Activated CD8-positive, alpha-beta memory T cell treated with anti-CD3 and anti-CD28 coated beads, Interleukin-2, amount 10 ng/mL, durations not matched to agents 7 days and 5 days (primary cell): ENCODE measurements at regions not wholly inside any gene's neighbourhood (a gene's known extent, or its start where the extent isn't known, plus 50 kb on each side); places are given as distances from the start of the nearest gene placed in this dataset.

Source experiments
- ATAC-seq: fragments of 150-1000 bp; cut with Tn5 transposase; one replicate; pipeline ENCODE4 v1.10.0; 2021; ENCODE audit warnings: moderate library complexity
- CTCF ChIA-PET: fragments of 350-600 bp; sonication (Branson Sonifier 250); formaldehyde crosslinking; loops from one replicate; lab custom pipeline; 2021; ENCODE audit warnings: antibody characterized with exemption; lab: Charles Lee
- DNase-seq: peaks from one replicate; pipeline ENCODE4 v3.0.0-alpha.2; 2020
- H3K27ac Mint-ChIP-seq: one replicate; pipeline ENCODE4 v1.8.0; 2021; ENCODE audit warnings: mild to moderate bottlenecking, mixed read lengths
- H3K27me3 Mint-ChIP-seq: one replicate; pipeline ENCODE4 v1.8.0; 2021; ENCODE audit warnings: mixed read lengths
- H3K36me3 Mint-ChIP-seq: one replicate; pipeline ENCODE4 v1.8.0; 2021; ENCODE audit warnings: mild to moderate bottlenecking, mixed read lengths
- H3K4me1 Mint-ChIP-seq: one replicate; pipeline ENCODE4 v1.8.0; 2021; ENCODE audit warnings: mixed read lengths
- H3K4me3 Mint-ChIP-seq: one replicate; pipeline ENCODE4 v1.8.0; 2021; ENCODE audit warnings: mild to moderate bottlenecking, moderate library complexity, mixed read lengths
- H3K9me3 Mint-ChIP-seq: one replicate; pipeline ENCODE4 v1.8.0; 2022; ENCODE audit warnings: low read depth, mixed read lengths

DNA sequence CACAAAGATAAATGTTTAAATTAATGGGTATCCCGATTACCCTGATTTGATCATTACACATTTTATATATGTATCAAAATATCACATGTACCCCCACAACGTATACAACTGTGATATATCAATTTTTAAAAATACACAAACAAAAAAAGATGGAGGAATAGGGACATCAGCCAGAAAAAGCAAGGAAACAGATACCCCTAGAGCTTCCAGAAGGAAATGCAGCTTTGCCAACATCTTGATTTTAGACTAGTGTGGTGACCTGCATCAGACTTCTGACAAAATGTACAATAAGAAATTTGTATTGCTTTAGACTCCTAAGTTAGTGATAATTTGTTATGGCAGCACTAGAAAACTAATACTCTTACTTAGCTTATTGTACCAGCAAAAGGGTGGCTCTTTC, 483.8 kb downstream of the TUSC7 start:
- Mint-ChIP-seq H3K27ac (no peak overlapping the region), H3K4me3 (no peak overlapping the region), H3K27me3 (no peaks in the 10 kb centered on the region), H3K4me1 (no peaks in the 10 kb centered on the region), H3K36me3 (no peaks in the 10 kb centered on the region), H3K9me3 (no peaks in the 10 kb centered on the region)
- no peak for DNase-seq
- ATAC-seq: no peak
- CTCF ChIA-PET: no interaction called here

DNA sequence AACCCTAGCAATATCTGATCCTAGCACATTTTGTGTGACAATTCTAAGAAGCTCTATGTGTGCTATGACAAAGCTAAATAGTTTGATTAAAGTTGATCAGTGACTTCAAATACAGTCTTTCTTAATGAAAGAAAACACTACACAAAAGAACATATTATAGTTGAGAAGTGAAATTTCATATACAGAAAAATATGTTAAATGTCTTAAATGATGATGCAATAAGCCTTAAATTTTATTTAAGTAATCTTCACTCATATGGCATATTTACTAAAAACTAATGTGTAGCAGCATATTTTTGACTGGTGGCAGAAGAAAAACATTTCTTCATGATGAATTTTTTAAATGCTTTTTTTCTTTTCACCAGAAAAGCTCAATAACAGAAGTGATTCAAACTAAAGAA, 485.5 kb downstream of the TUSC7 start:
- Mint-ChIP-seq H3K27me3 (no peaks in the 10 kb centered on the region), H3K9me3 (peaks cover 3% of the 10 kb centered on the region), H3K4me1 (no peaks in the 10 kb centered on the region), H3K36me3 (no peaks in the 10 kb centered on the region), H3K4me3 (no peak overlapping the region), H3K27ac (no peak overlapping the region)
- ATAC-seq (no peak), DNase-seq (no peak)
- CTCF ChIA-PET: no interaction called here

DNA sequence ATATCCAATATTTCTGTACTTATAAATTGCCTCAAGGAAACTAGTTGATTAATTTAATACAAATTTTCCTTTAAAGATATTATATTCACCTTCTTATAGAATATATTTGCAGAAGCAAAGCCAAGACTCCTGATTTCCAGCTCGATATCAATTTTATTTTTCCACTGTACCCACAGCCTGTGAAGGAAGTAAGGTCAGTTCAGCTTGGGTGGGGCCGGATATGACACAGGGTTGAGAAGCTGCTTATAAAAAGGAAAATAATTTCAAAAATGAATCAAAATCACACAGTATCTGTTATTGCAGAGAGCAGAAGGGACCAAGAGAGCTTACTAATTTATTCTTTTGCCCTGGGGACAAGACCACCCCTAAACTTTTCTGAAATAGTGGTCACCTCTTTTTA, 491.4 kb downstream of the TUSC7 start:
- H3K4me3 Mint-ChIP-seq: no peak overlapping the region
- H3K27me3 Mint-ChIP-seq: no peaks in the 10 kb centered on the region
- DNase-seq (no peak), ATAC-seq (no peak)
- H3K9me3 Mint-ChIP-seq: peaks cover 10% of the 10 kb centered on the region
- H3K36me3 Mint-ChIP-seq: no peaks in the 10 kb centered on the region
- CTCF ChIA-PET: no interaction called here
- H3K4me1 Mint-ChIP-seq: no peaks in the 10 kb centered on the region
- H3K27ac Mint-ChIP-seq: no peak overlapping the region

DNA sequence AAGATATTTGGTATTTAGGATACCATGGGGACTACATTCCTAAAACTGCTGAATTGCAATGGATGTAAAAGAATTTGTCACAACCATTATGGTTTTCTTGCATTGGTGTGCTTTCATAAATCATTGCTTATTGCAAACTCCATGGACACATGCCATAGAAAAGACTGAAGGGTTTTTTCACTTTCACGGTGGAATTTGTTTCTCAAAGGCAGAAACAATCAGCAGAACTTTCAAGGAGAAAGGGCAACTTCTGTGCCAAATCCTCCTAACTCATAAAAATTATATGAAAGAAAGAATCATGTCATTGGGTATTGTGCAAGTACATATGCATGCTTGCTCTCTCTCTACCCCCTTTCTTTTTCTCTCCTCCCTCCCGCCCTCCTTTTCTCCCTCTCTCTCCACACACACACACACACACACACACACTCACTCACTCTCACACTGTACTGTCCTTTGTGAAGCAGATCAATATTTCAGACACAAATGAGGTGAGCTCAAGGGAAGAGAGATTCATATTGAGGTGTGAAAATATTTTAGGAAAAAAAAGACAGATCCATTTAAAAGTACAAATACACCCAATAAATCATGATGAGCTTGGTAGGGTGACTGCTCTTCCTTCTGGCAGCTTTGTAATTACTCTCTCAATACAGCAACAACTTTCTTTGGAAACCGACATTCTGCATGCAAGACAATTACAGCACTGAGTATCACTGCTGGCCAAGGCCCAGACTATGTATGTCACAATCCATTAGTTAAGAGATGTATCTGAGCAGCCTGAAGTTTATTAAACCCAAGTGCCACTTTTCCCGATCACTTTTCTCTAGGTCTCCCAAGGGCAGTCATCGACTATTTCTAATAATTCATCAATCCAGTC, 492.6 kb downstream of the TUSC7 start:
- ATAC-seq (no peak), DNase-seq (no peak)
- Mint-ChIP-seq H3K27ac (no peak overlapping the region), H3K9me3 (peaks cover 10% of the 10 kb centered on the region), H3K36me3 (no peaks in the 10 kb centered on the region), H3K27me3 (no peaks in the 10 kb centered on the region), H3K4me3 (no peak overlapping the region), H3K4me1 (no peaks in the 10 kb centered on the region)
- CTCF ChIA-PET: interaction anchor here (0.7 kb wide), 1 partner anchor 631 kb away, joined by 3 read pairs; no protein-coding TSS in a partner anchor

DNA sequence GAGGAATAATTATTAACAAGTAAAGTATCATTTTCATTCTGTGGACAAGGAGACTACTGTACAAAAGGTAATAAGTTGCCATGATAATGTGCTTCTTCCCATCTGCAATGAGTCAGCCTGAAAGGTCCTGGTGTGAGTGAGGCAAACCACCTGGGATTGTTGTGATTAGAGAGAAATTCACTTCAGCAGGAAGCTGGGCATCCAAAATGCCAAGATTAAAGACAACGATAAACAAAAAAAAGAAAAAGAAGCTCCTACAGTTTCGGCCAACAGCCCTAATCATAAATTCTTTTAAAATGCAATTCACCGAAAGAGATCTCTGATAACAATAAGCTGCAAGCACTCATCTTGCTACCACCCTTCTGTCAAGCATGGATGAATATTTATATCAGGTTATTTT, 507.8 kb downstream of the TUSC7 start:
- no peaks in the 10 kb centered on the region for H3K36me3 Mint-ChIP-seq
- no peaks in the 10 kb centered on the region for H3K4me1 Mint-ChIP-seq
- DNase-seq: no peak
- H3K27ac Mint-ChIP-seq: no peak overlapping the region
- no peaks in the 10 kb centered on the region for H3K27me3 Mint-ChIP-seq
- peaks cover 7% of the 10 kb centered on the region for H3K9me3 Mint-ChIP-seq
- CTCF ChIA-PET: no interaction called here
- no peak for ATAC-seq
- no peak overlapping the region for H3K4me3 Mint-ChIP-seq

DNA sequence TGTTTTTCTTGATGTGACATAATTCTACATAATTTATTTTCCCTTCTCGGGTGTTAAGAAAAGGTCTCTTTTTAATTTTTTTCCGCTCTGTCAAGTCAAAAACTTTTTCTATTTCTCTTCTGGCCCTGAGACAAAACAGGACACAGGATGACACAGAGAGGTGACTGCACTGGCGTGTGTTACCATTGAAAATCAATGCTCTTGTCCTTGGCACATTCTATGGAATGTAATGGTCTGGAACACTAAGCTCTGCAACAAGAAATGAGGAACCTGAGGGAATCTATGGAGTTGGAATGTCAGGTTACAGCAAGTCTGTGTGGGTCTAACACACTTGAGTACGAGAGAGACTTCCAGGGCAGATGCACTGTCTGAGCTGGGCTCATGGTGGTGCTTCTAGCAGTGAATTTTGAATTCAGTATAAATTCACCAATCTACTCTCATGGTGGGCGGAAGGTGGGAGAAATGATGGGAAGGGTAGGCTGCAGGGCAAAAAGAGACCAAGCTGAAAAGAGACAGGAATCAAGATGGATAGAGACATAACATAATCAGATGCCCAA, 508.3 kb downstream of the TUSC7 start:
- no peak for ATAC-seq

DNA sequence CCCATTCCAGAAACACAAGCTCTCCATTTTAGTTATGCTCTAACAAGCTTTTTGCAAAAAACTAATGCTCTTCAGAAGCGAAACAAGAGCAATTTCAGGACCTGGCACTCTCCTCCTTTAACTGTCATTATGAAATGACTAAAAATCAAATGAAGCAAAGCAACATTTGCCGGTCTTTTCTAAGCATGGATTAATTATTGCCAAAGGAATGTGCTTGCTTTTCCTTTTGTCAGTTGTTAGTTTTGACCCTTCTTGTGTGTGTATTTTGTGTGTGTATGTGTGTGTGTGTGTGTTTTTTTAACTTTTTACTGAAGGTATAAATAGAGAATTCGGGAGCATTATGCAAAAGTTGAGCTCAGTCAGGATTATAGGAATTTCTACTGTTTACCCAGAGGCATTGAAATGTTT, 509.1 kb downstream of the TUSC7 start:
- Mint-ChIP-seq H3K27ac (no peak overlapping the region), H3K36me3 (no peaks in the 10 kb centered on the region), H3K4me3 (no peak overlapping the region), H3K27me3 (no peaks in the 10 kb centered on the region), H3K4me1 (no peaks in the 10 kb centered on the region), H3K9me3 (peaks cover 5% of the 10 kb centered on the region)
- CTCF ChIA-PET: no interaction called here
- DNase-seq (no peak), ATAC-seq (no peak)

More for the DNA sequence above, 508.3 kb downstream of the TUSC7 start:
- no peak overlapping the region for H3K4me3 Mint-ChIP-seq
- H3K27me3 Mint-ChIP-seq: no peaks in the 10 kb centered on the region
- CTCF ChIA-PET: no interaction called here
- H3K27ac Mint-ChIP-seq: no peak overlapping the region
- no peaks in the 10 kb centered on the region for H3K36me3 Mint-ChIP-seq
- H3K9me3 Mint-ChIP-seq: peaks cover 5% of the 10 kb centered on the region
- DNase-seq: no peak
- no peaks in the 10 kb centered on the region for H3K4me1 Mint-ChIP-seq

DNA sequence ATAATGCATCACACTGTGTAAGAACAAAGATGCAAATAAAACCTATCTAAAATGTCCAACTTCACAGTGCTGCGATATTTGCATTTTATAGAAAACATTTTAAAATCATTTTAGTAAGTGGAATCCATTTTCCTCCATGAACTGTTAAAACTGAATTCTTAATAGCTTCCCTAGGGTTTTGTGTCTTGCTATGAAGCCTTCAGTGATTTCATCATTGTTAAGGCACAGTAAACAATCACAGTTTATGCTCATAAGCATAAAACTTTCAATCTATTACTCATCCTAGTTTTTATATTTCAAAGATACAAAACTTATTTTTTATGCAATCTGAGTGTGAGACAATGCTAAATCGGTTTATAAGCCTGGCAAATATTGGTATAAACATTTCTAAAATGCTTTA, 509.7 kb downstream of the TUSC7 start:
- Mint-ChIP-seq H3K27ac (no peak overlapping the region), H3K4me3 (no peak overlapping the region), H3K27me3 (no peaks in the 10 kb centered on the region), H3K36me3 (no peaks in the 10 kb centered on the region), H3K9me3 (peaks cover 5% of the 10 kb centered on the region), H3K4me1 (no peaks in the 10 kb centered on the region)
- DNase-seq (no peak), ATAC-seq (no peak)
- CTCF ChIA-PET: no interaction called here

DNA sequence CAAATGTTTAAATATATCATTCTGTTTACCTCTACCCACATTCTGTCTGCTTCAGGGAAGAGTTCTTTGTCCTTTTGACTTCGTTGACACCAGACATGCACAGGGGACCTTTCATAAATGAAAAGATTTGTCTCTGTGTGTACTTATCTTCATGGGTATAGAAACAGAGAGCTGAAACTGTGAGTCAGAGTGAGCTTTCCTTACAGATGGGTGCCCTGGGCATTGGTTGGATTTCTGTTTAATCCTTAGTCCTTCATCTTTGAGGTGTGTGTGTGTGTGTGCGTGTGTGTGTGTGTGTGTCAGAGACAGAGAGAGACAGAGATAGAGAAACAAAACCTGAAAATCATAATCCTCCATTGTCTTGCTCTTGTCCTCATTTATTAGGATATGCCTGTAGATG, 517.4 kb downstream of the TUSC7 start:
- no peak overlapping the region for H3K27ac Mint-ChIP-seq
- no peak for DNase-seq
- no peaks in the 10 kb centered on the region for H3K36me3 Mint-ChIP-seq
- H3K27me3 Mint-ChIP-seq: no peaks in the 10 kb centered on the region
- no peak overlapping the region for H3K4me3 Mint-ChIP-seq
- H3K9me3 Mint-ChIP-seq: peaks cover 5% of the 10 kb centered on the region
- H3K4me1 Mint-ChIP-seq: no peaks in the 10 kb centered on the region
- CTCF ChIA-PET: no interaction called here
- no peak for ATAC-seq

DNA sequence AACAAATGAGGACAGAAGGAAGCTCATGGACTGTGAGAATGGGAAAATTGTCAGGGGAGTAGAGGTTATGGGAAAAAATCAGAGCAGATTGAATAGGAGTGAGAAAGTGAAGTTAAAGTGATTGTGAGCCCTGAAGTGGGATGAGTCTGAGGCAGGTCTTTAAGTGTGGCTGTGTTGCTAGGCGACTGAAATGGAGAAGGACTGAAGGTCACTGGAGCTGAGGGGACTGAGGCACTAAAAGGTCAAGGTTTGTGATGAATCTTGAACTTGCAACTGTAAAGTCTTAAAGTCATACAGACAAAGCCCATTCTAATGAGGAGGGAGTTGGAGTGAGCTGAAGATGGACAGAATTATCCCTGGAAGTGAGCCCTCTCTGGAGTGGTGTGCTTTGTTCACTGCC, 518.9 kb downstream of the TUSC7 start:
- Mint-ChIP-seq H3K27me3 (no peaks in the 10 kb centered on the region), H3K9me3 (peaks cover 5% of the 10 kb centered on the region), H3K27ac (no peak overlapping the region), H3K36me3 (no peaks in the 10 kb centered on the region), H3K4me1 (no peaks in the 10 kb centered on the region), H3K4me3 (no peak overlapping the region)
- ATAC-seq (no peak), DNase-seq (no peak)
- CTCF ChIA-PET: no interaction called here

DNA sequence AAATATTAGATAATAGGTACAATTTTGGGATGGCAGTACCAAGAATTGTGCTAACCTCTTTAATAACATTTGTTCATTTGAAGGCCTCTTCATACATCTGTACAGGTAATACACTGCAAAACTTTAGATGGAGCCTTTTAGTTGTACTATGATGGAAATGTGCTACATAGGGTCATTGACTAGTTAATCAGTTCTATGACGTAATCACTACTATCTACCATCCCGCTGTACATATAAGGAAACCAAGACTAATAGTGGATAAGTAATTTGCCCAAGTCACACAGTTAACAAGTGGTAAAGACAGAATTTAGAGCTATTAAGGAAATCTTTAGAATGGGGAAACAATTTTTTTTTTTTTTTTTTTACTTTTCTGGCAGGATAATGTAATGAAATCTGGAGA, 521.3 kb downstream of the TUSC7 start:
- peaks cover 5% of the 10 kb centered on the region for H3K9me3 Mint-ChIP-seq
- H3K36me3 Mint-ChIP-seq: no peaks in the 10 kb centered on the region
- H3K4me1 Mint-ChIP-seq: no peaks in the 10 kb centered on the region
- no peaks in the 10 kb centered on the region for H3K27me3 Mint-ChIP-seq
- no peak overlapping the region for H3K4me3 Mint-ChIP-seq
- ATAC-seq (no peak), DNase-seq (no peak)
- H3K27ac Mint-ChIP-seq: no peak overlapping the region
- CTCF ChIA-PET: no interaction called here

DNA sequence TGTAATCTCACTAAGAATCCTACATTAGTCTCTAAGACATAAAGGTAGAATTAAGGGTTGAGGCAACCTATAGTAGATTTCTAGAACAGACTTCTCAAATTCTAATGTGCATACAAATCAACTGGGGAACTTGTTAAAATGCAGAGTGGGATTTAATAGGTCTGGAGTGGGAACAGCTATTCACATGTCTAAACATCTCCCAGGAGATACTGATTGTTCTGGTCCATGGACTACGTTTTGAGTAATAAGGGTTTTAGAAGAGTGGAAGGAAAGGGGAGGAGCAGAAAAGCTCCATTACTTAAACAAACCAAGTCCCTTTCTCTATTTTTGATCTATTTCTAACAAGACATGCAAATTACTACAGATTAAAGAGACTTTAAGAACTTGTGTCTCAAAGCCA, 524.8 kb downstream of the TUSC7 start:
- Mint-ChIP-seq H3K4me1 (no peaks in the 10 kb centered on the region), H3K27me3 (no peaks in the 10 kb centered on the region), H3K27ac (no peak overlapping the region), H3K9me3 (peaks cover 5% of the 10 kb centered on the region), H3K36me3 (no peaks in the 10 kb centered on the region), H3K4me3 (no peak overlapping the region)
- CTCF ChIA-PET: no interaction called here
- ATAC-seq (no peak), DNase-seq (no peak)

DNA sequence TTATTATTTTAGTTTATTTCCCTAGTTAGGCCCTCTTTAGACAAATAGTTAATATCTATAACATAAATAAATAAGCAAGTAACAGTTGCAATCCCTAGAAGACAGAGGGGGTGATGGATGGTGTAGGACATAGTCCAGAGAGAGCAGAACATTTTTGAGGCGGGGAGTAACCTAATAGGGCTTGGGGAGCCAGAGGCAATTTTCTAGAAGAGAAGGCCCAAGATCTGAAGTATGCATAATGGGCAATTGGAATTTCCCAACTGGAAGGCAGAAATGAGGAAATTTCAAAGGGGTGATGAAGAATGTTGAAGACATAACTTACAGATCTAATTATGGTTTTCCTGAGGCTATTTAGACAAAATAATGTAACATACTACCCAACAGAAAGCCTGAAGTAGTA, 525.7 kb downstream of the TUSC7 start:
- Mint-ChIP-seq H3K4me1 (no peaks in the 10 kb centered on the region), H3K27ac (no peak overlapping the region), H3K27me3 (no peaks in the 10 kb centered on the region), H3K36me3 (no peaks in the 10 kb centered on the region), H3K4me3 (no peak overlapping the region), H3K9me3 (peaks cover 2% of the 10 kb centered on the region)
- DNase-seq (no peak), ATAC-seq (no peak)
- CTCF ChIA-PET: no interaction called here

DNA sequence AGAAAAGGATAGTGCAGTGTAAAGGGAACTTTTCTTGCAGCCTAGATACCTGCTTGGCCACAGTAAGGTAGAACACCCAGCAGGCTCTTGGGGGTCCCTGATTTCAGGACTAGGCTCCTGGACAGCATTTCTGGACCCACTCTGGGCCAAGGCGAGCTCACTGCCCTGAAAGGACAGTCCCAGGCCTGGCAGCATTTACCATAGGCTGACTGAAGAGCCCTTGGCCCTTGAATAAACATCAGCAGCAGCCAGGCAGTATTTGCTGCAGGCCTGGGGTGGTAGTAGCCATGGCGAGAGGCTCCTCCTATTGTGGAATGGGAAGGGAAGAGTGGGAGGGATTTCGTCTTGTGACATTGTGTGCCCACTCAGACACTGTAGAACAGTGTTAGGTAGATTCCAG, 529.2 kb downstream of the TUSC7 start:
- Mint-ChIP-seq H3K4me3 (no peak overlapping the region), H3K4me1 (no peaks in the 10 kb centered on the region), H3K9me3 (no peaks in the 10 kb centered on the region), H3K27me3 (no peaks in the 10 kb centered on the region), H3K27ac (no peak overlapping the region), H3K36me3 (no peaks in the 10 kb centered on the region)
- CTCF ChIA-PET: no interaction called here
- no peak for ATAC-seq
- no peak for DNase-seq
